GM12892 (cell line): ENCODE measurements at regions not wholly inside any gene's neighbourhood (a gene's known extent, or its start where the extent isn't known, plus 50 kb on each side); places are given as distances from the start of the nearest gene placed in this dataset.

Experiments
- POLR2A ChIP-seq: IDR thresholded peaks from 2 replicates; pipeline ENCODE4 v1.6.1; 2011; ENCODE audit warnings: low read depth, low read length, control low read depth
- POLR2AphosphoS5 ChIP-seq: IDR thresholded peaks from 2 replicates; pipeline ENCODE4 v1.6.1; 2011; ENCODE audit warnings: low read depth, low read length, control low read depth
- TAF1 ChIP-seq: IDR thresholded peaks from 2 replicates; pipeline ENCODE4 v1.6.1; 2011; ENCODE audit warnings: low read depth, mild to moderate bottlenecking, control low read depth, low read length, borderline replicate concordance

DNA sequence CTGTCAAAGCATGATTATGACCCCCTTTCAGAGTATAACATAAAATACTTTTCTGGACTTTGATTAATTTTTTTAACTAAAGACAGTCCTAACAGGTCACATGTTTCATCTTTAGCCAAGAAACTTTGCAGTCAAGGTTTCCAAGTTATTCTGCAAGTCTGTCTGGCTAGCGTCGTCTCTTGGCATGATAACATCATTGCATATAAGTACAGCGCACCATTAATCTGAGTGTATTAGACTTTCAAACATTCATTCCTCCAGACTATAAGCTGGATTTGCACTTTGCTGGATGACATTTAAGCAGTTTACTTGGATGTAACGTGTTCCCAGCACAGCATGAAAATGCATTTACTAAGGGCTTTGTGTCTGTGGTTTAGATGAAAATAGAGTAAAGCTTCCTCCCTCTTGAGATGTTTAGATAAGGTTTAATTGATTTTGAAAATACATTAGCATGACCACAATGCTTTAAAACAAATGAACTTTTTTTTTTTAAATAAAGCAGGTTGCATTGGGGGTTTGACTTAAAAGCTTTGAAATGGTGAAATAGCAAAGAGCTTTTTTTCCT is 349.0 kb upstream of the MTPN start:
- TF ChIP-seq POLR2AphosphoS5 (no peak), POLR2A (no peak), TAF1 (no peak)
